ENCODE measurements at regions not wholly inside any gene's neighbourhood (a gene's known extent, or its start where the extent isn't known, plus 50 kb on each side); places are given as distances from the start of the nearest gene placed in this dataset.
A peak's percentile ranks its signal among the peaks of the same experiment; 100 is the strongest.

DNA sequence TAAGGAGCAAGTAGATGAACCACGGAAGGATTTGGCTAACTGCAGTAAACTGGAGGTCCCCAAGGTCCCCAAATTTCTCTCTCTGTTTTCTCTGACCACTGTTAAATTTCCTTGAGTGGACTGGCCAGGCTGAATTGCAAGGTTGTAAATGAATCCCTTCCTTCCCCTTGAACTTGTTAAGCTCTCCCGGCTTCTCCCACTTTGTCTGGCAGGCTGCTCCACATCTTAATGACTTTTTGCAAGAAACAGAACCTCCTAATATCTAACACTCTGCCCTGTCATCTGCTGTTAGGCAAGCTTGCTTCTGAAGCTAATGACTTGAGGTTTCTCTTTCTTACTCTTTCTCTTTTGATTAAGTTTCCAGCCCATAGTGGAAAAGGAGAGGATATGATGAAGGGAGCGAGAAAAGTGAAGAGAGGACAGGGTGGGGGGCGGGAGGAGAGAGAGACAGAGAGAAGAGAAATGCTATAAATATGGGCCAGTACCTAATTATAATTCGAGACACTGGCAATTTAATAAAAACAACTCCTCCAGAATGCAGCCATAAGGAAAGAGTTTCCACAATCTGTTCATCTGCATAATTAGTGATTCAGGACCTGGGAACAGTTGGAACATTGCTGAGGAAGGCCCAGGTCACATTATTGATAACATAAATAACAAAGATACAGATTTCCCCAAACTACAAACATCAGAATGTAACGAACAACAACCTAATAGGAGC lies 437.3 kb upstream of the MPDZ start:
- no peak for DNase-seq (ENCODE audit: extremely low read depth, low read depth)

DNA sequence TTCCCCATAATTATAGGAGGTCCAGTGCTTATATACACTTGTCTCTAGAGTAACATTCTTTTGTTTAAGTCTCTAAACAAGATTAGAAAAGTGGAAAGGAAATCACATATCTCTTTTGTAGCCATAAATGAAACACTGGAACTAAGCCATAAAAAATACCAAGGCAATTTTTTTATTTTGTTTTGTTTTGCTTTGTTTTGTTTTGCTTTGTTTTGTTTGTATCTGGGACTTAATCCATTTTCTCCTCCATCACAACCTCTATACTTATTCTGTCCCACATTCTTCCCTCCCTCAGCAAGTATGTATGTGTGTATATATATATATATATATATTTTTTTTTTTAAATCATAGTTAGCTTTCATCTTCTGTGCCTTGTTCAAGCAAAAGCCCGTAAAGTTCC lies 436.6 kb upstream of the MPDZ start:
- DNase-seq (ENCODE audit: extremely low read depth, low read depth), result no peak
- TF ChIP-seq CTCF (IDR thresholded peaks at IDR 0.05; ENCODE audit: low read depth, low read length), result no peak

More for the DNA sequence above, 437.3 kb upstream of the MPDZ start:
- TF ChIP-seq CTCF (IDR thresholded peaks at IDR 0.05; ENCODE audit: low read depth, low read length), result no peak

- DNase-seq (ENCODE audit: extremely low read depth, low read depth), result no peak
- no peak for TF ChIP-seq CTCF (IDR thresholded peaks at IDR 0.05; ENCODE audit: low read depth, low read length)
These were observed 435.9 kb upstream of the MPDZ start for GRCh38 chr9:13715430-13715829.

- no peak for DNase-seq (ENCODE audit: extremely low read depth, low read depth)
- TF ChIP-seq CTCF (IDR thresholded peaks at IDR 0.05; ENCODE audit: low read depth, low read length), result no peak
These were observed 428.4 kb upstream of the MPDZ start for GRCh38 chr9:13707612-13708576.

GRCh38 chr9:13705918-13706317 lies 426.4 kb upstream of the MPDZ start:
- peak; percentile 44 for DNase-seq (ENCODE audit: extremely low read depth, low read depth)
- no peak for TF ChIP-seq CTCF (IDR thresholded peaks at IDR 0.05; ENCODE audit: low read depth, low read length)

DNA sequence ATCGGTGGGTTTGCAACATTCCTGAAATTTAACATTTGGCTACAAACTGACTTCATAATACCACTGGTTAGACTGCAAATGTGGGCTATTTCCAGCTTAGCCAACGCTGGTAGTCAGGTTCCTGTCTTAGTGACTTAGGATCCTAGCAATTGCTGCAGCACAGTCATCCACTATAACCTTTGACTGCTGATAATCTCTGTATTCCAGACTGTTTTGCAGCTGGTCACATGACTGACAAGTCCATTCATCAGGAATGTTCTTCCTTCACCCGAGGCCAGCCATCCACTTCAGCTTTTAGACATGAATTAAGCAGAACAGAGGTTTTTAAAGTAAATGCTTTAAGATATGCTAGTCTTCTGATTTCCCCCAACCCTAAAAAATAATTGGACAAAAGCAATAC lies 425.9 kb upstream of the MPDZ start:
- no peak for DNase-seq (ENCODE audit: extremely low read depth, low read depth)
- TF ChIP-seq CTCF (IDR thresholded peaks at IDR 0.05; ENCODE audit: low read depth, low read length), result no peak

DNA sequence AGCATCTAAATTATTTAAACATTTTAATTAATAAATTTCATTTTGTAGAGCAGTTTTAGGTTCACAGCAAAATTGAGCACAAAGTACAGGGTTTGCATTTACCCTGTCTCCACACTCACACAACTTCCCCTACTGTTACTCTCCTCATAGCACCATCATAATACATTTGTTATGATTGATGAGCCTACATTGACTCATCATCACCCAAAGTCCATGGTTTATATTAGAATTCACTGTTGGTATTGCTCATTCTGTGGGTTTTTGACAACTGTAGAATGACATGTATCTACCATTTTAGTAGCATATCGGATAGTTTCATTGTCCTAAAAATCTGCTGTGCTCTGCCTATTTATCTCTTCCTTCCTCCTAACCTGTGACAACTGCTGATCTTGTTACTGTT lies 411.1 kb upstream of the MPDZ start:
- no peak for DNase-seq (ENCODE audit: extremely low read depth, low read depth)
- no peak for TF ChIP-seq CTCF (IDR thresholded peaks at IDR 0.05; ENCODE audit: low read depth, low read length)

Measured in AG09319 (cell line).